MM.1S (cell line): ENCODE measurements at regions not wholly inside any gene's neighbourhood (a gene's known extent, or its start where the extent isn't known, plus 50 kb on each side); places are given as distances from the start of the nearest gene placed in this dataset.

Experiments used
- CTCF ChIP-seq: fragments of 300-600 bp; sonication (generic); IDR thresholded peaks from 2 replicates; pipeline ENCODE4 v1.5.1; 2016; ENCODE audit warnings: antibody characterized with exemption, low read length, mixed read lengths
- EZH2 ChIP-seq: fragments of 300-600 bp; sonication (generic); optimal IDR thresholded peaks from 2 replicates; pipeline ENCODE3; 2017; ENCODE audit warnings: low read depth, mild to moderate bottlenecking, antibody characterized with exemption, low read length, mixed read lengths

GRCh38 chrX:35456891-35457290 is 341.3 kb upstream of the MAGEB16 start:
- TF ChIP-seq EZH2 (no peak), CTCF (no peak)
